Neuronal stem cell (in vitro differentiated cells): ENCODE measurements at regions not wholly inside any gene's neighbourhood (a gene's known extent, or its start where the extent isn't known, plus 50 kb on each side); places are given as distances from the start of the nearest gene placed in this dataset.

Experiments used
- DNase-seq: peaks from one replicate; pipeline ENCODE4 v3.0.0-alpha.2; 2013; ENCODE audit warnings: low spot score
- H2AFZ ChIP-seq: one replicate; pipeline ENCODE4 v1.6.1; 2013; ENCODE audit warnings: mild to moderate bottlenecking, low read length, inconsistent platforms
- H2AK5ac ChIP-seq: 2 replicates; pipeline ENCODE4 v1.6.1; 2013; ENCODE audit warnings: low read depth, mild to moderate bottlenecking, inconsistent platforms, low read length, moderate library complexity, mixed read lengths
- H2BK120ac ChIP-seq: 2 replicates; pipeline ENCODE4 v1.6.1; 2013; ENCODE audit warnings: low read depth, mild to moderate bottlenecking, inconsistent platforms, low read length, moderate library complexity, mixed read lengths
- H2BK12ac ChIP-seq: one replicate; pipeline ENCODE4 v1.6.1; 2013; ENCODE audit warnings: low read length, inconsistent platforms
- H2BK15ac ChIP-seq: 2 replicates; pipeline ENCODE4 v1.6.1; 2013; ENCODE audit warnings: mild to moderate bottlenecking, low read length, inconsistent platforms, mixed read lengths
- H2BK5ac ChIP-seq: one replicate; pipeline ENCODE4 v1.6.1; 2013; ENCODE audit warnings: inconsistent platforms, mild to moderate bottlenecking, low read length, moderate library complexity
- H3K14ac ChIP-seq: one replicate; pipeline ENCODE4 v1.6.1; 2013; ENCODE audit warnings: low read length, inconsistent platforms
- H3K18ac ChIP-seq: 2 replicates; pipeline ENCODE4 v1.6.1; 2013; ENCODE audit warnings: low read length, inconsistent platforms
- H3K23ac ChIP-seq: 2 replicates; pipeline ENCODE4 v1.6.1; 2013; ENCODE audit warnings: low read depth, mild to moderate bottlenecking, mixed read lengths, low read length, inconsistent platforms; ENCODE audit not compliant: poor library complexity
- H3K27ac ChIP-seq: replicated peaks from 3 replicates; pipeline ENCODE4 v1.5.1; 2013; ENCODE audit warnings: low read length, inconsistent platforms
- H3K27me3 ChIP-seq, 3 experiments: 2 replicates each; pipeline ENCODE4 v1.6.1; 2013; ENCODE audit warnings: low read length in 3 of 3, mild to moderate bottlenecking in 2 of 3, inconsistent platforms in 1 of 3, low read depth in 1 of 3, mixed read lengths in 1 of 3, moderate library complexity in 1 of 3; ENCODE audit not compliant: control insufficient read depth in 3 of 3, insufficient read depth in 3 of 3
- H3K36me3 ChIP-seq, 2 donors: replicated peaks in 1 of 2; 2 replicates each; pipeline ENCODE4 v1.6.1; 2013; ENCODE audit warnings: low read length in 2 of 2; ENCODE audit not compliant: control insufficient read depth in 2 of 2, insufficient read depth in 2 of 2
- H3K4ac ChIP-seq: 2 replicates; pipeline ENCODE4 v1.6.1; 2013; ENCODE audit warnings: inconsistent platforms, mild to moderate bottlenecking, low read length, moderate library complexity
- H3K4me1 ChIP-seq, 2 donors: 1 replicate in 1 of 2; 2 replicates in 1 of 2; pipeline ENCODE4 v1.6.1; 2013; ENCODE audit warnings: low read length in 2 of 2, low read depth in 1 of 2; ENCODE audit not compliant: control insufficient read depth in 2 of 2, insufficient read depth in 1 of 2
- H3K4me2 ChIP-seq: one replicate; pipeline ENCODE4 v1.6.1; 2013; ENCODE audit warnings: mild to moderate bottlenecking, low read length, inconsistent platforms; ENCODE audit not compliant: insufficient read depth, poor library complexity, severe bottlenecking
- H3K4me3 ChIP-seq, 2 donors: 2 replicates each; pipeline ENCODE4 v1.5.1; 2013; ENCODE audit warnings: low read length in 2 of 2, mild to moderate bottlenecking in 2 of 2, inconsistent platforms in 1 of 2, moderate library complexity in 1 of 2
- H3K79me1 ChIP-seq: one replicate; pipeline ENCODE4 v1.6.1; 2013; ENCODE audit warnings: low read depth, mild to moderate bottlenecking, inconsistent platforms, low read length, moderate library complexity
- H3K9ac ChIP-seq: one replicate; pipeline ENCODE4 v1.6.1; 2013; ENCODE audit warnings: mild to moderate bottlenecking, low read depth, low read length, inconsistent platforms; ENCODE audit not compliant: poor library complexity
- H3K9me3 ChIP-seq, 2 donors: replicated peaks in 1 of 2; 2 replicates each; pipeline versions ENCODE3 to v1.6.1; 2013; ENCODE audit warnings: low read length in 2 of 2, mild to moderate bottlenecking in 2 of 2, inconsistent platforms in 1 of 2, low read depth in 1 of 2, mixed read lengths in 1 of 2, moderate library complexity in 1 of 2; ENCODE audit not compliant: control insufficient read depth in 2 of 2, insufficient read depth in 1 of 2
- H4K8ac ChIP-seq: one replicate; pipeline ENCODE4 v1.6.1; 2013; ENCODE audit warnings: low read depth, mild to moderate bottlenecking, inconsistent platforms, low read length, moderate library complexity
- H4K91ac ChIP-seq: one replicate; pipeline ENCODE4 v1.6.1; 2013; ENCODE audit warnings: low read length, low read depth, mild to moderate bottlenecking, inconsistent platforms; ENCODE audit not compliant: poor library complexity
- WGBS, 2 donors: extraction: QIAGEN DNeasy Blood & Tissue Kit; methylation state at CpG; one replicate each; pipeline ENCODE4 v1.1.7; 2013; ENCODE audit warnings: missing lambda C conversion rate in 2 of 2, mixed read lengths in 1 of 2; ENCODE audit not compliant: insufficient read length in 2 of 2, insufficient replicate concordance in 1 of 2; ENCODE audit errors: extremely low coverage in 2 of 2; 5-methylcytosine and 5-hydroxymethylcytosine counted together

DNA sequence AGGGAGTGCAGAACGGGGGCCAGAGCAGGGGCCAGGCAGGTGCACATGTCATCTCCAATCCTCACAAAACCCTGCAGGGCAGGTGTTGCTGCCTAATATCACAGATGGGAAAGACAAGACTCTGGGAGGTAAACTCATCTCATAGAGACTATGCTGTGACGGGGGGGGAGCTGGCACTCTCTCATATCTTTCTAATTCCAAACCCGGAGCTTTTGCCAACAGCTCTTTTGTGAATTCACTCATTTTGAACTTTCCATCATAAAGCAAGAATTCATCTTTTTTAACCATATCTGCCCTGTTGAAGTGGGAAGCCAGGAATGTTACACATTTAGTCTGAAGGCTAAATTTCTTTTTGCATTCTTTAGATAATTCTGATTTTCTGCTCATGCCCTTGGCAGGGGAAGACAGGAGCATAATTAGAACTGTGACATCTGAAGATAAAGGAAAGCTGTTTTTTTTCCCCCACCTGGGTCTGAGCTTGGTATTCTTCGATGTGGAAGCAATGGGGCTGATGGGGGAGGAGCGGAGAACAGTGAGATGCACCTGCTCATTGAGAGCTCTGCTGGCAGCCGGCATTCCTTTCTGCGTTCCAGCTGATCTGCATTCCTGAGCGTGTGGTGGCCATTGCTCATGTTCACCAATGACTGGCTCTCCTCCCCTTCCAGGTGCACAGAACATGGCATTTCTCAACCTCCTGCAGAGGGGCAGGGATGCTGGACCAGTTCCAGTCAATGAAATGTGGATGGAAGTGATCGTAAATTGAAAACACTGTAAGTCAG is 159.2 kb downstream of the NSG2 start:
- Histone ChIP-seq H3K9ac (no peak overlapping the region), H3K14ac (no peak overlapping the region), H3K27me3 (no peaks in the 10 kb centered on the region), H2BK5ac (no peak overlapping the region), H3K79me1 (no peaks in the 10 kb centered on the region), H2AK5ac (peak overlapping the region; percentile 49), H3K4me3 (no peak overlapping the region), H3K23ac (no peak overlapping the region), H3K27ac (no peak overlapping the region), H3K9me3 (no peaks in the 10 kb centered on the region), H2BK15ac (no peak overlapping the region), H4K8ac (no peak overlapping the region), H3K4me2 (no peak overlapping the region), H3K4ac (no peak overlapping the region), H3K18ac (peak overlapping the region; percentile 5), H3K4me1 (peaks cover 0 to 12% of the 10 kb centered on the region in 2 donors), H2BK120ac (no peak overlapping the region), H2BK12ac (peak overlapping the region; percentile 60), H4K91ac (no peak overlapping the region), H2AFZ (no peak overlapping the region), H3K36me3 (no peaks in the 10 kb centered on the region)
- no CpG with 5 or more reads among the region's 9 CpGs for WGBS, 2 donors
- DNase-seq = peak; percentile 46

- H3K4ac ChIP-seq = no peak overlapping the region
- no peak overlapping the region for H4K8ac ChIP-seq
- H3K27me3 ChIP-seq = no peaks in the 10 kb centered on the region
- H3K79me1 ChIP-seq = no peaks in the 10 kb centered on the region
- H3K9me3 ChIP-seq = no peaks in the 10 kb centered on the region
- DNase-seq = no peak
- no peaks in the 10 kb centered on the region for H3K36me3 ChIP-seq
- no peak overlapping the region for H3K9ac ChIP-seq
- WGBS, 2 donors = no CpG with 5 or more reads among the region's 3 CpGs
- H2BK120ac ChIP-seq = no peak overlapping the region
- no peak overlapping the region for H2AFZ ChIP-seq
- no peak overlapping the region for H3K4me2 ChIP-seq
- H3K23ac ChIP-seq = no peak overlapping the region
- no peak overlapping the region for H3K27ac ChIP-seq
- no peak overlapping the region for H2AK5ac ChIP-seq
- no peak overlapping the region for H3K4me3 ChIP-seq
- H2BK12ac ChIP-seq = peak overlapping the region; percentile 91
- no peak overlapping the region for H2BK15ac ChIP-seq
- H3K14ac ChIP-seq = no peak overlapping the region
- H3K4me1 ChIP-seq = peaks cover 0 to 15% of the 10 kb centered on the region in 2 donors
- H2BK5ac ChIP-seq = no peak overlapping the region
- H3K18ac ChIP-seq = peak overlapping the region; percentile 44
- no peak overlapping the region for H4K91ac ChIP-seq
Measured at GRCh38 chr5:174205939-174206338, 160.4 kb downstream of the NSG2 start.

- Histone ChIP-seq H4K8ac (no peak overlapping the region), H3K79me1 (no peaks in the 10 kb centered on the region), H3K9ac (no peak overlapping the region), H3K4me3 (no peak overlapping the region), H3K27me3 (no peaks in the 10 kb centered on the region), H2BK120ac (no peak overlapping the region), H3K9me3 (no peaks in the 10 kb centered on the region), H3K4me1 (peaks cover 0 to 16% of the 10 kb centered on the region in 2 donors), H3K14ac (no peak overlapping the region), H2BK12ac (no peak overlapping the region), H2BK5ac (no peak overlapping the region), H3K4ac (no peak overlapping the region), H2BK15ac (no peak overlapping the region), H3K4me2 (no peak overlapping the region), H3K18ac (no peak overlapping the region), H3K23ac (no peak overlapping the region), H2AK5ac (no peak overlapping the region), H3K27ac (no peak overlapping the region), H2AFZ (no peak overlapping the region), H3K36me3 (no peaks in the 10 kb centered on the region), H4K91ac (no peak overlapping the region)
- DNase-seq = no peak
- no CpG with 5 or more reads among the region's 8 CpGs for WGBS, 2 donors
Measured at GRCh38 chr5:174210596-174211276, 165.2 kb downstream of the NSG2 start.

DNA sequence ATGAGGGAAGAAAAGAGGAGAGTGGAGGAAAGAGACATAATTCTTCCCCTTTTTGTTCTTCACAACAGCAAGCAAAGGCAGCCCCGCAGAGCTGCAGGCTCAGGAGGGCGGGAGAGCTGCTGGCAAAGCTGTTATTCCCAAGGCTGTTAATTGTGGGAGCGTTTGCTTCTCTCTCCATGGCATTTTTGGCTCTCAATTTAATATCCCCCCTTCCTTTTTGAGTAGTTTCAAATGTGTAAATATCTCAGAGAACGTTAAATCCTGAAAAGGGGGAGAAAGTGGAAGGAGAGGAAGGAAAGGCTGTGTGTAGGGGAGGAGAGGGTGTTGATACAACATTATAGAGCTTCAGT is 165.7 kb downstream of the NSG2 start:
- Histone ChIP-seq H3K27me3 (no peaks in the 10 kb centered on the region), H2AK5ac (no peak overlapping the region), H3K18ac (no peak overlapping the region), H4K8ac (no peak overlapping the region), H3K4me3 (no peak overlapping the region), H3K36me3 (no peaks in the 10 kb centered on the region), H2BK120ac (no peak overlapping the region), H2BK5ac (no peak overlapping the region), H3K4ac (no peak overlapping the region), H3K9ac (no peak overlapping the region), H3K14ac (no peak overlapping the region), H3K4me2 (no peak overlapping the region), H2BK15ac (no peak overlapping the region), H3K4me1 (peaks cover 0 to 16% of the 10 kb centered on the region in 2 donors), H3K79me1 (no peaks in the 10 kb centered on the region), H4K91ac (no peak overlapping the region), H3K27ac (no peak overlapping the region), H3K23ac (no peak overlapping the region), H3K9me3 (no peaks in the 10 kb centered on the region), H2BK12ac (no peak overlapping the region), H2AFZ (no peak overlapping the region)
- DNase-seq = no peak
- no CpG with 5 or more reads among the region's 4 CpGs for WGBS, 2 donors
